Neural progenitor cell (in vitro differentiated cells): ENCODE measurements at regions not wholly inside any gene's neighbourhood (a gene's known extent, or its start where the extent isn't known, plus 50 kb on each side); places are given as distances from the start of the nearest gene placed in this dataset.

Experiments used
- EZH2 ChIP-seq: fragments of 200-600 bp; sonication (generic); IDR thresholded peaks from 2 replicates; pipeline ENCODE4 v1.6.1; 2017; ENCODE audit warnings: antibody characterized with exemption, mild to moderate bottlenecking, moderate library complexity
- EZH2phosphoT487 ChIP-seq: fragments of 200-600 bp; sonication (generic); IDR thresholded peaks from 2 replicates; pipeline ENCODE4 v1.6.1; 2017; ENCODE audit warnings: antibody characterized with exemption
- TF ChIP-seq, protein P1 (sequence below): fragments of 200-600 bp; sonication (generic); IDR thresholded peaks from 2 replicates; pipeline ENCODE4 v1.5.1; 2017; ENCODE audit warnings: antibody characterized with exemption, mild to moderate bottlenecking

DNA sequence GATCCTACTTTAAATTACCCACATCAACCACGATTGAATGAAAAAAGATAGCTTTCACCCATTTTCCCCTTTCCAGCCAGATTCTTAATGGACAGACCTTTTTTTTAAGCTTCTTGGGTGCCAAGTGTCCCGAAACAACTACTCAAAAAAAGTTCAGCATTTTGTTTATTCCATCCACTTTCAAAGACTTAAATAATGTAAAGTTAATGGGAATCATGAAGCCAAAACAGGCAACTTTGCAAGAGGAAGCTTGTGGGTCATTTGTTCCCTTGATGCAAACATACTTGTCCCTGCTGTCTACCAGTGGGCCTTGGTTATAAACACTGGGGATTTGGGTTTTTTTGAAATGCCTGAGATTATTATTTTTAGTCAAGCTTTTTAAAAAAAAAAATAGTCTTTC, 414.0 kb upstream of the PSMD7 start:
- TF ChIP-seq, protein P1, sequence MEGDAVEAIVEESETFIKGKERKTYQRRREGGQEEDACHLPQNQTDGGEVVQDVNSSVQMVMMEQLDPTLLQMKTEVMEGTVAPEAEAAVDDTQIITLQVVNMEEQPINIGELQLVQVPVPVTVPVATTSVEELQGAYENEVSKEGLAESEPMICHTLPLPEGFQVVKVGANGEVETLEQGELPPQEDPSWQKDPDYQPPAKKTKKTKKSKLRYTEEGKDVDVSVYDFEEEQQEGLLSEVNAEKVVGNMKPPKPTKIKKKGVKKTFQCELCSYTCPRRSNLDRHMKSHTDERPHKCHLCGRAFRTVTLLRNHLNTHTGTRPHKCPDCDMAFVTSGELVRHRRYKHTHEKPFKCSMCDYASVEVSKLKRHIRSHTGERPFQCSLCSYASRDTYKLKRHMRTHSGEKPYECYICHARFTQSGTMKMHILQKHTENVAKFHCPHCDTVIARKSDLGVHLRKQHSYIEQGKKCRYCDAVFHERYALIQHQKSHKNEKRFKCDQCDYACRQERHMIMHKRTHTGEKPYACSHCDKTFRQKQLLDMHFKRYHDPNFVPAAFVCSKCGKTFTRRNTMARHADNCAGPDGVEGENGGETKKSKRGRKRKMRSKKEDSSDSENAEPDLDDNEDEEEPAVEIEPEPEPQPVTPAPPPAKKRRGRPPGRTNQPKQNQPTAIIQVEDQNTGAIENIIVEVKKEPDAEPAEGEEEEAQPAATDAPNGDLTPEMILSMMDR: no peak
- no peak for TF ChIP-seq EZH2
- TF ChIP-seq EZH2phosphoT487: no peak
